ENCODE measurements at regions not wholly inside any gene's neighbourhood (a gene's known extent, or its start where the extent isn't known, plus 50 kb on each side); places are given as distances from the start of the nearest gene placed in this dataset.

GRCh38 chr7:45460379-45460778 is 113.8 kb upstream of the ADCY1 start:
- no peaks in the 10 kb centered on the region for H3K36me3 ChIP-seq (replicated peaks; ENCODE audit: insufficient read depth, low read depth)
- 80% methylated on average over 3 of the region's 3 CpGs for WGBS (ENCODE audit: low lambda C conversion rate, missing lambda C conversion rate)
- no peak overlapping the region for H3K4me3 ChIP-seq
- H3K9me3 ChIP-seq (ENCODE audit: low read depth), result no peaks in the 10 kb centered on the region
- no peaks in the 10 kb centered on the region for H3K9me2 ChIP-seq (replicated peaks; ENCODE audit: insufficient read depth)
- no peaks in the 10 kb centered on the region for H3K27me3 ChIP-seq
- H3K4me1 ChIP-seq (ENCODE audit: insufficient read depth), result peaks cover 1% of the 10 kb centered on the region
- no peak for DNase-seq (ENCODE audit: low spot score)
- H3K79me2 ChIP-seq, result no peaks in the 10 kb centered on the region
- H2AFZ ChIP-seq, result no peak overlapping the region
- H3K4me2 ChIP-seq, result no peak overlapping the region
- H4K20me1 ChIP-seq (ENCODE audit: insufficient read depth, poor library complexity, severe bottlenecking), result no peaks in the 10 kb centered on the region
- H3K27ac ChIP-seq, result no peak overlapping the region
- TF ChIP-seq EZH2 (IDR thresholded peaks at IDR 0.05; ENCODE audit: borderline replicate concordance) (no peak), EZH2phosphoT487 (IDR thresholded peaks at IDR 0.05; ENCODE audit: low read depth, severe bottlenecking, unreplicated experiment) (no peak), CTCF (IDR thresholded peaks at IDR 0.05; ENCODE audit: poor library complexity) (no peak)

GRCh38 chr7:45461026-45461425 is 113.1 kb upstream of the ADCY1 start:
- WGBS (ENCODE audit: low lambda C conversion rate, missing lambda C conversion rate), result 88% methylated on average over 3 of the region's 3 CpGs
- no peaks in the 10 kb centered on the region for H3K9me3 ChIP-seq (ENCODE audit: low read depth)
- TF ChIP-seq CTCF (IDR thresholded peaks at IDR 0.05; ENCODE audit: poor library complexity) (no peak), EZH2phosphoT487 (IDR thresholded peaks at IDR 0.05; ENCODE audit: low read depth, severe bottlenecking, unreplicated experiment) (no peak), EZH2 (IDR thresholded peaks at IDR 0.05; ENCODE audit: borderline replicate concordance) (no peak)
- H3K79me2 ChIP-seq, result no peaks in the 10 kb centered on the region
- no peaks in the 10 kb centered on the region for H3K36me3 ChIP-seq (replicated peaks; ENCODE audit: insufficient read depth, low read depth)
- no peaks in the 10 kb centered on the region for H3K4me1 ChIP-seq (ENCODE audit: insufficient read depth)
- no peaks in the 10 kb centered on the region for H4K20me1 ChIP-seq (ENCODE audit: insufficient read depth, poor library complexity, severe bottlenecking)
- no peaks in the 10 kb centered on the region for H3K27me3 ChIP-seq
- no peak overlapping the region for H3K4me3 ChIP-seq
- no peak overlapping the region for H3K27ac ChIP-seq
- no peak for DNase-seq (ENCODE audit: low spot score)
- no peaks in the 10 kb centered on the region for H3K9me2 ChIP-seq (replicated peaks; ENCODE audit: insufficient read depth)
- no peak overlapping the region for H3K4me2 ChIP-seq
- no peak overlapping the region for H2AFZ ChIP-seq

GRCh38 chr7:45469103-45469502 is 105.1 kb upstream of the ADCY1 start:
- Histone ChIP-seq H3K27ac (no peak overlapping the region), H3K27me3 (no peaks in the 10 kb centered on the region), H3K4me3 (no peak overlapping the region), H3K79me2 (no peaks in the 10 kb centered on the region), H3K36me3 (replicated peaks; ENCODE audit: insufficient read depth, low read depth) (no peaks in the 10 kb centered on the region), H2AFZ (no peak overlapping the region), H4K20me1 (ENCODE audit: insufficient read depth, poor library complexity, severe bottlenecking) (no peaks in the 10 kb centered on the region), H3K9me3 (ENCODE audit: low read depth) (no peaks in the 10 kb centered on the region), H3K4me2 (no peak overlapping the region), H3K9me2 (replicated peaks; ENCODE audit: insufficient read depth) (no peaks in the 10 kb centered on the region), H3K4me1 (ENCODE audit: insufficient read depth) (no peaks in the 10 kb centered on the region)
- no peak for TF ChIP-seq CTCF (IDR thresholded peaks at IDR 0.05; ENCODE audit: poor library complexity)
- DNase-seq (ENCODE audit: low spot score), result no peak
- WGBS (ENCODE audit: low lambda C conversion rate, missing lambda C conversion rate), result 94% methylated on average over 1 of the region's 1 CpG

GRCh38 chr7:45470031-45470430 is 104.1 kb upstream of the ADCY1 start:
- no peak overlapping the region for H2AFZ ChIP-seq
- no peaks in the 10 kb centered on the region for H3K27me3 ChIP-seq
- no peaks in the 10 kb centered on the region for H3K9me3 ChIP-seq (ENCODE audit: low read depth)
- no peaks in the 10 kb centered on the region for H3K36me3 ChIP-seq (replicated peaks; ENCODE audit: insufficient read depth, low read depth)
- H3K4me3 ChIP-seq, result no peak overlapping the region
- TF ChIP-seq EZH2phosphoT487 (IDR thresholded peaks at IDR 0.05; ENCODE audit: low read depth, severe bottlenecking, unreplicated experiment) (no peak), EZH2 (IDR thresholded peaks at IDR 0.05; ENCODE audit: borderline replicate concordance) (no peak), CTCF (IDR thresholded peaks at IDR 0.05; ENCODE audit: poor library complexity) (no peak)
- no peak for DNase-seq (ENCODE audit: low spot score)
- no peaks in the 10 kb centered on the region for H4K20me1 ChIP-seq (ENCODE audit: insufficient read depth, poor library complexity, severe bottlenecking)
- WGBS (ENCODE audit: low lambda C conversion rate, missing lambda C conversion rate), result 93% methylated on average over 3 of the region's 3 CpGs
- H3K9me2 ChIP-seq (replicated peaks; ENCODE audit: insufficient read depth), result no peaks in the 10 kb centered on the region
- no peak overlapping the region for H3K27ac ChIP-seq
- H3K79me2 ChIP-seq, result no peaks in the 10 kb centered on the region
- no peak overlapping the region for H3K4me2 ChIP-seq
- no peaks in the 10 kb centered on the region for H3K4me1 ChIP-seq (ENCODE audit: insufficient read depth)

Data from hepatocyte (in vitro differentiated cells).